ENCODE measurements at regions not wholly inside any gene's neighbourhood (a gene's known extent, or its start where the extent isn't known, plus 50 kb on each side); places are given as distances from the start of the nearest gene placed in this dataset.

DNA sequence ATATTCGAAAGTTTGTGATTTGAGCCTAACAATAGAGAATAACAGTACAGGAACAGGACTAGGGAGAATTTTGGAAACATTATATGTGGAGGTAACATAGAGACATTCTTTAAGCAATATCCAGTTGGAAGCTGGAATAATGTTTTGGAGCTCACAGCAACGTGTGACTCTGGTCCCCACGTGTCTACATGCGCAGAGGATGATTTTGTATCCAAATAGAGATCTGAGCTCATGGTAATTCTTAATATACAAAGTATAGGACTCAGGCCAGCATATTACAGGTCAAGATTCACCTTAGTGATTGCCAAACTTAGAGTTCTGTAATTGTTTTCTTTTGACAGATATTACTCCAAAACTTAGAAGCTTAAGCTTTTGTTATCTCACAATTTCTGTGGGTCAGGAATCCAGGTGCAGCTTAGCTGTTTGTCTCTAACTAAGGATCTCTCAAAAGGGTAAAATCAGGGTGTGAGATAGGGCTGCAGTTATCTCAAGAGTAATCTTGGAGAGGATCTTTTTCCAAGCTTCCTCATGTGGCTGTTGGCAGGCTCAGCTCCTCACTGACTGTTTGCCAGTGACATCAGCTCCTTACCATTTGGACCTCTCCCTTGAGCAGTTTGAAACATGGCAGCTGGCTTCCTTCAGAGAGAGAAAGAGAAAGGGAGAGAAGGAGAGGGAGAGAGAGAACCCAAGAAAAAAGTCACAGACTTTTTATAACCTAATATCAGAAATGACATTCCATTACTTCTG lies 272.0 kb upstream of the ZNF462 start:
- TF ChIP-seq, protein P1, sequence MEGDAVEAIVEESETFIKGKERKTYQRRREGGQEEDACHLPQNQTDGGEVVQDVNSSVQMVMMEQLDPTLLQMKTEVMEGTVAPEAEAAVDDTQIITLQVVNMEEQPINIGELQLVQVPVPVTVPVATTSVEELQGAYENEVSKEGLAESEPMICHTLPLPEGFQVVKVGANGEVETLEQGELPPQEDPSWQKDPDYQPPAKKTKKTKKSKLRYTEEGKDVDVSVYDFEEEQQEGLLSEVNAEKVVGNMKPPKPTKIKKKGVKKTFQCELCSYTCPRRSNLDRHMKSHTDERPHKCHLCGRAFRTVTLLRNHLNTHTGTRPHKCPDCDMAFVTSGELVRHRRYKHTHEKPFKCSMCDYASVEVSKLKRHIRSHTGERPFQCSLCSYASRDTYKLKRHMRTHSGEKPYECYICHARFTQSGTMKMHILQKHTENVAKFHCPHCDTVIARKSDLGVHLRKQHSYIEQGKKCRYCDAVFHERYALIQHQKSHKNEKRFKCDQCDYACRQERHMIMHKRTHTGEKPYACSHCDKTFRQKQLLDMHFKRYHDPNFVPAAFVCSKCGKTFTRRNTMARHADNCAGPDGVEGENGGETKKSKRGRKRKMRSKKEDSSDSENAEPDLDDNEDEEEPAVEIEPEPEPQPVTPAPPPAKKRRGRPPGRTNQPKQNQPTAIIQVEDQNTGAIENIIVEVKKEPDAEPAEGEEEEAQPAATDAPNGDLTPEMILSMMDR (IDR thresholded peaks at IDR 0.05; ENCODE audit: low read length) = no peak
- TF ChIP-seq EZH2 (optimal IDR thresholded peaks at IDR 0.05; ENCODE audit: low read depth, low read length) (no peak), EZH2phosphoT487 (IDR thresholded peaks at IDR 0.05; ENCODE audit: low read length) (no peak)

All from MM.1S (cell line).